H1 (cell line): ENCODE measurements at regions not wholly inside any gene's neighbourhood (a gene's known extent, or its start where the extent isn't known, plus 50 kb on each side); places are given as distances from the start of the nearest gene placed in this dataset.

Experiments
- CTCF ChIA-PET: fragments of 300-600 bp; sonication (Branson Sonifier 250); formaldehyde crosslinking; loops from one replicate; lab custom pipeline; 2021; ENCODE audit not compliant: partially characterized antibody; lab: Charles Lee
- POLR2A ChIA-PET: fragments of 300-600 bp; sonication (Branson Sonifier 250); formaldehyde crosslinking; loops from one replicate; lab custom pipeline; 2021; ENCODE audit warnings: inconsistent platforms; ENCODE audit not compliant: partially characterized antibody; lab: Charles Lee
- DNase-seq, 2 experiments: peaks; one replicate each; pipeline versions ENCODE4 v3.0.0 to v3.0.0-alpha.2; 2010 to 2022; ENCODE audit warnings: low spot score in 2 of 2, low read depth in 1 of 2, mixed read lengths in 1 of 2
- FAIRE-seq: peaks from 2 replicates; lab custom pipeline; 2011; peaks lifted over from hg19 to GRCh38; lab: Jason Lieb, UNC
- H2AFZ ChIP-seq: 2 replicates; pipeline ENCODE4 v1.8.1; 2012; ENCODE audit warnings: low read length, inconsistent platforms
- H2AK5ac ChIP-seq: 2 replicates; pipeline ENCODE4 v1.6.1; 2013; ENCODE audit warnings: low read depth, low read length
- H2BK120ac ChIP-seq: replicated peaks from 2 replicates; pipeline ENCODE3; 2013; ENCODE audit warnings: low read depth, low read length, inconsistent platforms
- H2BK12ac ChIP-seq: 2 replicates; pipeline ENCODE4 v1.6.1; 2013; ENCODE audit warnings: low read depth, low read length
- H2BK15ac ChIP-seq: 2 replicates; pipeline ENCODE4 v1.6.1; 2013; ENCODE audit warnings: low read length
- H2BK20ac ChIP-seq: 2 replicates; pipeline ENCODE4 v1.6.1; 2013; ENCODE audit warnings: low read length
- H2BK5ac ChIP-seq: 2 replicates; pipeline ENCODE4 v1.6.1; 2013; ENCODE audit warnings: low read depth, low read length
- H3K14ac ChIP-seq: 2 replicates; pipeline ENCODE4 v1.6.1; 2013; ENCODE audit warnings: inconsistent platforms; ENCODE audit not compliant: insufficient read length
- H3K18ac ChIP-seq: 2 replicates; pipeline ENCODE4 v1.6.1; 2013; ENCODE audit warnings: low read length; ENCODE audit errors: extremely low read depth
- H3K23ac ChIP-seq: 2 replicates; pipeline ENCODE4 v1.6.1; 2013; ENCODE audit warnings: inconsistent platforms; ENCODE audit not compliant: insufficient read length
- H3K23me2 ChIP-seq: 2 replicates; pipeline ENCODE4 v1.6.1; 2013; ENCODE audit warnings: low read depth, low read length
- H3K27ac ChIP-seq: 2 replicates; pipeline ENCODE4 v1.6.1; 2011; ENCODE audit warnings: low read depth, low read length, inconsistent platforms
- H3K27me3 ChIP-seq, 4 experiments: replicated peaks in 1 of 4; 1 replicate in 1 of 4; 2 replicates in 3 of 4; pipeline versions ENCODE4 v1.6.1 to v1.8.1; 2011 to 2013; ENCODE audit warnings: low read length in 3 of 4, mild to moderate bottlenecking in 3 of 4, inconsistent platforms in 2 of 4, mixed read lengths in 2 of 4, moderate library complexity in 1 of 4; ENCODE audit not compliant: control insufficient read depth in 3 of 4, insufficient read depth in 3 of 4; ENCODE audit errors: extremely low read depth in 1 of 4
- H3K36me3 ChIP-seq, 4 experiments: 2 replicates each; pipeline versions ENCODE4 v1.6.1 to v1.8.1; 2011 to 2013; ENCODE audit warnings: mild to moderate bottlenecking in 4 of 4, low read length in 3 of 4, moderate library complexity in 2 of 4, control low read depth in 1 of 4, inconsistent platforms in 1 of 4; ENCODE audit not compliant: insufficient read depth in 4 of 4, control insufficient read depth in 2 of 4
- H3K4ac ChIP-seq: replicated peaks from 2 replicates; pipeline ENCODE3; 2013; ENCODE audit warnings: low read length, low read depth, mixed read lengths, inconsistent platforms; ENCODE audit not compliant: insufficient read length
- H3K4me1 ChIP-seq, 4 experiments: replicated peaks in 1 of 4; 1 replicate in 1 of 4; 2 replicates in 3 of 4; pipeline versions ENCODE4 v1.6.1 to v1.8.1; 2011 to 2013; ENCODE audit warnings: low read length in 3 of 4, inconsistent platforms in 2 of 4, mixed read lengths in 1 of 4; ENCODE audit not compliant: insufficient read depth in 4 of 4, control insufficient read depth in 3 of 4
- H3K4me2 ChIP-seq, 2 experiments: 2 replicates each; pipeline versions ENCODE4 v1.6.1 to v1.8.1; 2011 to 2013; ENCODE audit warnings: low read depth in 2 of 2, low read length in 2 of 2, control low read depth in 1 of 2, inconsistent platforms in 1 of 2, mild to moderate bottlenecking in 1 of 2; ENCODE audit not compliant: insufficient read depth in 1 of 2
- H3K4me3 ChIP-seq, 4 experiments: fragments of 200-600, 300-600 bp in 1 of 4; sonication (generic), shearing (Covaris generic), sonication (Bioruptor Twin) in 1 of 4; 2 replicates each; pipeline versions ENCODE4 v1.5.1 to v1.8.1; 2011 to 2016; ENCODE audit warnings: low read length in 4 of 4, low read depth in 3 of 4, control low read depth in 2 of 4, inconsistent platforms in 2 of 4, mild to moderate bottlenecking in 2 of 4, mixed read lengths in 1 of 4, moderate library complexity in 1 of 4; ENCODE audit not compliant: insufficient read depth in 2 of 4; ENCODE audit errors: extremely low read depth in 1 of 4
- H3K56ac ChIP-seq: replicated peaks from 2 replicates; pipeline ENCODE3; 2013; ENCODE audit warnings: low read depth, mild to moderate bottlenecking, mixed read lengths, low read length, inconsistent platforms; ENCODE audit not compliant: insufficient read length
- H3K79me1 ChIP-seq: 2 replicates; pipeline ENCODE4 v1.6.1; 2013; ENCODE audit warnings: low read depth, low read length, control low read depth
- H3K79me2 ChIP-seq, 2 experiments: 2 replicates each; pipeline versions ENCODE4 v1.6.1 to v1.8.1; 2012 to 2013; ENCODE audit warnings: low read length in 2 of 2, mild to moderate bottlenecking in 2 of 2, inconsistent platforms in 1 of 2; ENCODE audit not compliant: insufficient read depth in 2 of 2, control insufficient read depth in 1 of 2
- H3K9ac ChIP-seq, 4 experiments: replicated peaks in 1 of 4; 1 replicate in 1 of 4; 2 replicates in 3 of 4; pipeline versions ENCODE4 v1.6.1 to v1.8.1; 2011 to 2013; ENCODE audit warnings: low read depth in 3 of 4, low read length in 3 of 4, control low read depth in 2 of 4, mild to moderate bottlenecking in 2 of 4, moderate library complexity in 2 of 4, inconsistent platforms in 1 of 4; ENCODE audit errors: extremely low read depth in 1 of 4
- H3K9me3 ChIP-seq, 2 experiments: 2 replicates each; pipeline versions ENCODE4 v1.6.1 to v1.8.1; 2012 to 2013; ENCODE audit warnings: mild to moderate bottlenecking in 2 of 2, moderate library complexity in 2 of 2, control low read depth in 1 of 2, inconsistent platforms in 1 of 2, low read depth in 1 of 2, low read length in 1 of 2, mixed read lengths in 1 of 2; ENCODE audit not compliant: insufficient read depth in 2 of 2
- H4K20me1 ChIP-seq, 2 experiments: replicated peaks in 1 of 2; 2 replicates each; pipeline versions ENCODE3 to v1.8.1; 2011 to 2013; ENCODE audit warnings: inconsistent platforms in 2 of 2, low read length in 2 of 2, mild to moderate bottlenecking in 1 of 2; ENCODE audit not compliant: insufficient read depth in 2 of 2, control insufficient read depth in 1 of 2
- H4K5ac ChIP-seq: 2 replicates; pipeline ENCODE4 v1.6.1; 2013; ENCODE audit warnings: low read length, low read depth, mixed read lengths, inconsistent platforms; ENCODE audit not compliant: insufficient read length
- H4K8ac ChIP-seq: 2 replicates; pipeline ENCODE4 v1.8.0; 2013; ENCODE audit warnings: mild to moderate bottlenecking, moderate library complexity, low read length, inconsistent platforms; ENCODE audit not compliant: insufficient read depth; ENCODE audit errors: extremely low read depth
- H4K91ac ChIP-seq: replicated peaks from 2 replicates; pipeline ENCODE3; 2013; ENCODE audit warnings: low read length, mixed read lengths, inconsistent platforms; ENCODE audit not compliant: insufficient read length
- ASH2L ChIP-seq: fragments of 200-600, 300-600 bp; sonication (generic); IDR thresholded peaks from one replicate; pipeline ENCODE4 v1.7.1; 2017; ENCODE audit warnings: low read length
- BCL11A ChIP-seq, 2 experiments: IDR thresholded peaks; one replicate each; pipeline ENCODE4 v1.6.1; 2011; ENCODE audit warnings: low read depth in 2 of 2, low read length in 2 of 2, mild to moderate bottlenecking in 2 of 2
- CBX8 ChIP-seq: fragments of 300-800, 300-1000 bp; sonication (generic); IDR thresholded peaks from 2 replicates; pipeline ENCODE4 v1.7.1; 2016; ENCODE audit warnings: low read depth, low read length, borderline replicate concordance
- CEBPB ChIP-seq: IDR thresholded peaks from 2 replicates; pipeline ENCODE4 v1.6.1; 2012; ENCODE audit warnings: low read depth, low read length
- E2F6 ChIP-seq: IDR thresholded peaks from 2 replicates; pipeline ENCODE4 v1.6.1; 2012; ENCODE audit warnings: inconsistent platforms
- KDM1A ChIP-seq: fragments of 200-600, 300-600 bp; sonication (generic); IDR thresholded peaks from 2 replicates; pipeline ENCODE4 v1.7.1; 2016; ENCODE audit warnings: mild to moderate bottlenecking, low read length, borderline replicate concordance
- RAD21 ChIP-seq, 2 experiments: IDR thresholded peaks in 1 of 2; conservative IDR thresholded peaks in 1 of 2; 2 replicates each; pipeline ENCODE4 v1.6.1; 2011; ENCODE audit warnings: low read depth in 2 of 2, low read length in 2 of 2, improper control_type of control experiment in 1 of 2, inconsistent platforms in 1 of 2, mild to moderate bottlenecking in 1 of 2, moderate library complexity in 1 of 2
- TEAD4 ChIP-seq: IDR thresholded peaks from 2 replicates; pipeline ENCODE4 v1.6.1; 2012; ENCODE audit warnings: low read depth, low read length, inconsistent platforms, mixed read lengths
- WGBS, 2 experiments: shearing (Covaris generic) in 1 of 2; methylation state at CpG; one replicate each; pipeline versions ENCODE4 v1.1.6 to v1.1.7; 2013 to 2015; ENCODE audit warnings: low lambda C conversion rate in 2 of 2, mixed read lengths in 2 of 2, inconsistent platforms in 1 of 2, low coverage in 1 of 2, missing lambda C conversion rate in 1 of 2; ENCODE audit not compliant: insufficient replicate concordance in 2 of 2, insufficient coverage in 1 of 2, insufficient read length in 1 of 2; ENCODE audit errors: extremely low coverage in 1 of 2, missing lambda C conversion rate in 1 of 2; 5-methylcytosine and 5-hydroxymethylcytosine counted together

GRCh38 chr11:91921974-91922373, 302.6 kb upstream of the FAT3 start:
- H3K4me3 ChIP-seq: no peak overlapping the region
- no peak overlapping the region for H2BK20ac ChIP-seq
- H3K79me1 ChIP-seq: no peaks in the 10 kb centered on the region
- no peak overlapping the region for H3K18ac ChIP-seq
- no peaks in the 10 kb centered on the region for H3K4me1 ChIP-seq
- H3K9ac ChIP-seq: no peak overlapping the region
- H3K23me2 ChIP-seq: no peaks in the 10 kb centered on the region
- no peaks in the 10 kb centered on the region for H3K36me3 ChIP-seq
- ChIA-PET CTCF (no interaction called here), POLR2A (no interaction called here)
- 84% methylated on average over 1 of the region's 1 CpG; no CpG with 5 or more reads in 1 of the 2 experiments for WGBS, 2 experiments
- H4K91ac ChIP-seq: no peak overlapping the region
- H2AK5ac ChIP-seq: no peak overlapping the region
- no peaks in the 10 kb centered on the region for H4K20me1 ChIP-seq
- no peak overlapping the region for H2BK15ac ChIP-seq
- no peak overlapping the region for H3K14ac ChIP-seq
- no peak overlapping the region for H3K56ac ChIP-seq
- no peak for FAIRE-seq
- H3K79me2 ChIP-seq: no peaks in the 10 kb centered on the region
- no peak overlapping the region for H2BK120ac ChIP-seq
- no peak for DNase-seq
- no peak overlapping the region for H2BK5ac ChIP-seq
- H3K9me3 ChIP-seq: no peaks in the 10 kb centered on the region
- no peak overlapping the region for H4K8ac ChIP-seq
- H3K27ac ChIP-seq: no peak overlapping the region
- H2AFZ ChIP-seq: no peak overlapping the region
- H3K4ac ChIP-seq: no peak overlapping the region
- no peak overlapping the region for H2BK12ac ChIP-seq
- no peak overlapping the region for H4K5ac ChIP-seq
- H3K23ac ChIP-seq: no peak overlapping the region
- TF ChIP-seq RAD21 (IDR thresholded peaks at IDR 0.05 in 1 of 2, conservative IDR thresholded peaks at IDR 0.05 in 1 of 2; ENCODE audit: low read depth in 2 of 2, low read length in 2 of 2): no peak
- TF ChIP-seq BCL11A (IDR thresholded peaks at IDR 0.05; ENCODE audit: low read depth in 2 of 2, low read length in 2 of 2): no peak
- TF ChIP-seq KDM1A: no peak
- TF ChIP-seq E2F6: no peak
- TF ChIP-seq TEAD4: no peak
- no peak for TF ChIP-seq ASH2L
- TF ChIP-seq CBX8: no peak
- no peak for TF ChIP-seq CEBPB
- no peak overlapping the region for H3K4me2 ChIP-seq
- no peaks in the 10 kb centered on the region for H3K27me3 ChIP-seq
